Immature natural killer cell (primary cell): ENCODE measurements at regions not wholly inside any gene's neighbourhood (a gene's known extent, or its start where the extent isn't known, plus 50 kb on each side); places are given as distances from the start of the nearest gene placed in this dataset.
"Not testable (repeated sequence)": the region's sequence is repeated elsewhere in the genome, so short reads cannot be mapped to it uniquely, and the experiment has no call there.

Source experiments
- DNase-seq, 3 donors: peaks; one replicate each; pipeline ENCODE4 v3.0.0; 2022; ENCODE audit warnings: mixed read lengths in 1 of 3
- H3K27ac Mint-ChIP-seq, 6 donors: one replicate each; pipeline ENCODE4 v1.8.0; 2020; ENCODE audit warnings: mixed read lengths in 6 of 6, mild to moderate bottlenecking in 5 of 6, inconsistent platforms in 4 of 6, moderate library complexity in 3 of 6
- H3K27me3 Mint-ChIP-seq, 3 donors: one replicate each; pipeline ENCODE4 v1.8.0; 2020 to 2021; ENCODE audit warnings: low read depth in 3 of 3, mild to moderate bottlenecking in 3 of 3, mixed read lengths in 3 of 3, moderate library complexity in 3 of 3, inconsistent platforms in 1 of 3
- H3K36me3 Mint-ChIP-seq, 3 donors: one replicate each; pipeline ENCODE4 v1.8.0; 2020; ENCODE audit warnings: mixed read lengths in 3 of 3, inconsistent platforms in 2 of 3, mild to moderate bottlenecking in 2 of 3
- H3K4me1 Mint-ChIP-seq, 2 donors: one replicate each; pipeline ENCODE4 v1.8.0; 2020; ENCODE audit warnings: inconsistent platforms in 2 of 2, mild to moderate bottlenecking in 2 of 2, mixed read lengths in 2 of 2, moderate library complexity in 1 of 2
- H3K4me3 Mint-ChIP-seq, 5 donors: one replicate each; pipeline ENCODE4 v1.8.0; 2020; ENCODE audit warnings: mild to moderate bottlenecking in 5 of 5, mixed read lengths in 5 of 5, inconsistent platforms in 3 of 5, moderate library complexity in 3 of 5
- H3K9me3 Mint-ChIP-seq, 6 donors: one replicate each; pipeline ENCODE4 v1.8.0; 2020; ENCODE audit warnings: mild to moderate bottlenecking in 6 of 6, mixed read lengths in 6 of 6, inconsistent platforms in 4 of 6, moderate library complexity in 3 of 6

DNA sequence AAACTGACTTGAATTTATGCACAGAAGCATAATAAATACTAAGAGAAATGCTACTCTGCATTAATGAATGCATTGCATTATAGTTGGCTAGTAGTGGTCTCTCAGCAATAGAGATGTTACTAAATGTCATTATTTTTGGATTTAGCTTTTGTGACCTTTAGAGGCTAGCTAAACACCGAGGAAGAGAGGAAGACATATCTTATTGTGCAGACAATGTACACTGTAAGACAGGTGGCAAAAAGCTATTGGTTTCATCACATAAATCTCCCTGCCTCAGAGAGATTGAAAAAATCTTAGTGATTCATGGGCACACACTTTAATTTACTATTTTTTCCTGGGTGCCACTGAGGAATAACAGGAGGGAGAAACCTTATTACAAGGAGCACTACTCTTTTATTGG is 435.9 kb downstream of the TMEM232 start:
- Mint-ChIP-seq H3K9me3 (peaks cover 0 to 13% (median 2%) of the 10 kb centered on the region in 6 donors), H3K4me1 (no peaks in the 10 kb centered on the region), H3K4me3 (no peak overlapping the region), H3K36me3 (no peaks in the 10 kb centered on the region), H3K27me3 (peaks cover 0 to 2% (median 0%) of the 10 kb centered on the region in 3 donors), H3K27ac (no peak overlapping the region)
- DNase-seq = no peak

DNA sequence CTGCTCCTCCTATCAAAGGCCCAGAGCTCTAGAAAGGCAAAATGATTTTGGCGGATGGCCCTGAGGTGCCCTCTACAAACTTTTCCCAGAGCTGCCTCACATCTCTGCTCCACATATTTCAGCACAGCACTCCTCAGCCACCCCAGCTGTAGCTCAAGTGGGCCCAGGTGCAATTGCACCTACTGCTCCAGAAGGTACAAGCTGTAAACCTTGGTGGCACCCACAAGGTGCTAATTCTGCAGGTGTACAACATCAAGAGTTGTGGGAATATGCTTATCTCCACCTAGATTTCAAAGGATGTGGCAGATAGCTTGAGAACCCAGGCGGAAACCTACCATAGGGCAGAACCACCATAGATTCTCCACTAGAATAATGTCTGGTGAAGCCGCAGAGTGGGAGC is 432.2 kb downstream of the TMEM232 start:
- no peak overlapping the region for H3K27ac Mint-ChIP-seq
- H3K27me3 Mint-ChIP-seq = peaks cover 0 to 2% (median 0%) of the 10 kb centered on the region in 3 donors
- no peaks in the 10 kb centered on the region for H3K36me3 Mint-ChIP-seq
- H3K4me1 Mint-ChIP-seq = no peaks in the 10 kb centered on the region
- DNase-seq = no peak
- no peak overlapping the region for H3K4me3 Mint-ChIP-seq
- peaks cover 0 to 5% (median 0%) of the 10 kb centered on the region in 6 donors for H3K9me3 Mint-ChIP-seq

DNA sequence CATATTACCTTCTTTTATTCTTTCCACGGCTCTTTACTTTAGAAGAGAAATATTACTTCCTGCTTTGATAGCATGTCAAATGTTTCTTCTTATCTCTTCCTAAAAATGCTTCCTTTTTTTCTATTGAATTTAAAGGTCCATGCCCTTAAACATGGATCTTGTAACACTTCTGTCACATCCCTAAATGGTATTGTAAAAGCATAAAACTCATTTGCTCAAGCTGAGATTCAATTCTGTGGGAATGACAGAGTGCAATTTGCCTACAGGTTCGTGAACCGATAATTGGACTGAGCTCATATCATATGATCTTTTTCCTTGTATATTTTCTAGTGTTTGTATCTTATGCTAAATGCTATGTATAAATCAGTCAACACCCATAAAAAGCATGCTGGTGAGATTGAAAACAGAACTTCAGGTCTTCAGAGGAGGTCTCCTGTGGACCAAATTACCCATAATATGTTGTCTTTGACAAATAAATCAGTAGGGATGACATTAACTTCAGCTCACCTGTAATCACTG is 429.3 kb downstream of the TMEM232 start:
- DNase-seq = no peak
- Mint-ChIP-seq H3K4me1 (no peaks in the 10 kb centered on the region), H3K4me3 (no peak overlapping the region), H3K9me3 (peaks cover 0 to 8% (median 1%) of the 10 kb centered on the region in 6 donors), H3K27me3 (peaks cover 0 to 2% (median 0%) of the 10 kb centered on the region in 3 donors), H3K27ac (no peak overlapping the region), H3K36me3 (no peaks in the 10 kb centered on the region)

DNA sequence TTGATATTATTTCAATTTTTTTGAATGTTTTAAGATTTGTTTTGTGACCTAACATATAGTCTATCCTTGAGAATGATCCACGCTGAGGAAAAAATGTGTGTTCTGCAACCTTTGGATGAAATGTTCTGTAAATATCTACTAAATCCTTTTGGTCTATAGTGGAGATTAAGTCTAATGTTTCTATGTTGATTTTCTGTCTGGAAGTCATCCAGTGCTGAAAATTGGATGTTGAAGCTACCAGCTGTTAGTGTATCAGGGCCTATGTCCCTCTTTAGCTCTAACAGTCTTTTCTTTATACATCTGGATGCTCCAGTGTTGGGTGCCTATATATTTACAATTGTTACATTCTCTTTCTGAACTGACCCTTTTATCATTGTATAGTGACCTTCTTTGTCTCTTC is 422.3 kb downstream of the TMEM232 start:
- Mint-ChIP-seq H3K36me3 (no peaks in the 10 kb centered on the region), H3K27ac (no peak overlapping the region), H3K9me3 (peaks cover 5 to 36% (median 20%) of the 10 kb centered on the region in 6 donors), H3K4me3 (no peak overlapping the region), H3K4me1 (no peaks in the 10 kb centered on the region), H3K27me3 (no peaks in the 10 kb centered on the region)
- no peak for DNase-seq

DNA sequence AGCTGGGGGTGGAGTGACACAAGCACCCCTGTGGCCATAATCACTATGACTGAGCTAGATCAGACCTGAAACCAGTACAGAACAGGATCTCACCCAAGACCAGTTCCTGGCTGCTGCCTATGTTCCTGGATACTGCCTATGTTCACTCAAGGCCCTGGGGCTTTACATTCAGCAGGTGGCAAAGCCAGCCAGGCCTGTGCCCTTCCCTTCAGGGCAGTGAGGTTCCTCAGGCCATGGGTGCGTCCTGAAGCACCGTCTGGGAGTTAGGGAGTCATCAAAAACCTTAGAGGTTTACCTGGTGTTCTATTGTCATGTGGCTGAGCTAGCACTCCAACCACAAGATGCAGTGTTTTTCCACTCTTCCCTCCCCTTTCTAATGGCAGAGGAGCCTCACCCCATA is 419.8 kb downstream of the TMEM232 start:
- H3K36me3 Mint-ChIP-seq = no peaks in the 10 kb centered on the region
- no peak overlapping the region for H3K27ac Mint-ChIP-seq
- H3K4me1 Mint-ChIP-seq = no peaks in the 10 kb centered on the region
- H3K4me3 Mint-ChIP-seq = no peak overlapping the region
- peaks cover 0 to 2% (median 0%) of the 10 kb centered on the region in 3 donors for H3K27me3 Mint-ChIP-seq
- no peak for DNase-seq
- H3K9me3 Mint-ChIP-seq = peaks cover 5 to 43% (median 24%) of the 10 kb centered on the region in 6 donors

DNA sequence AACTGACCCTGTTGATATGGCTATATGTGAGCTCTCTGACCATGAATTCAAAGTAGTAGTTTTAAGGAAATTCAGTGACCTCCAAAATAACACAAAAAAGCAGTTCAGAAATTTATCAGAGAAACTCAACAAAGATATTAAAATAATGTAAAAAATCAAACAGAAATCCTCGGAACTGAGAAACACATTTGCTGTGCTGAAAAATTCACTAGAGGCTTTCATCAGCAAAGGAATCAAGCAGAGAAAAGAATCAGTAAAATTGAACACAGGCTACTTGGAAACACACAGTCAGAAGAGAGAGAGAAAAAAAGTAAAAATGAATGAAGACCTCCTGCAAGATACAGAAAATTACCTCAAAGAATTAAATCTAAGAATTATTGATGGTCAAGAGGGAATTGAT is 417.2 kb downstream of the TMEM232 start:
- H3K4me3 Mint-ChIP-seq = no peak overlapping the region

DNA sequence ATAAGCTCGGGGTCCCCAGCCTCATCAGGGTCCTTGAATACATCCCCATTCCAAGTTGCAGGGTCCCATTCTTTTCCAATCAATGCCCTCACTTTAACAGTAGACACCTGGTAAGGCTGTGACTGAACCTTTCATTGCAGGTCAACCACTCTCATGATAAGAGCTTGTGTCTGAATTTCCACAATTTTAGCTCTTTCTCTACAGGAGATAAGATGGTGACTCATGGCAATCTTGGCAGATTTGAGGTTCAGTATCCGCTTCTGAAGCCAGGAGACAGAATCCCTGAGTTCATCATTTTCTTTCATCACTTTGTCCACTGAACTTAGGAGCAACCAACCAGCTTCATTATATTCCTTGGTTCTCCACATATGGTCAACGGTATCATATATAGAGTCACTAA is 409.9 kb downstream of the TMEM232 start:
- H3K4me1 Mint-ChIP-seq, H3K36me3 Mint-ChIP-seq, H3K4me3 Mint-ChIP-seq, DNase-seq, H3K27me3 Mint-ChIP-seq, H3K27ac Mint-ChIP-seq: not testable (repeated sequence)
- peaks cover 0 to 12% (median 3%) of the 10 kb centered on the region in 6 donors for H3K9me3 Mint-ChIP-seq

More for the DNA sequence above, 417.2 kb downstream of the TMEM232 start:
- Mint-ChIP-seq H3K4me1 (no peaks in the 10 kb centered on the region), H3K9me3 (peaks cover 6 to 41% (median 24%) of the 10 kb centered on the region in 6 donors), H3K36me3 (no peaks in the 10 kb centered on the region), H3K27ac (no peak overlapping the region), H3K27me3 (peaks cover 0 to 2% (median 0%) of the 10 kb centered on the region in 3 donors)
- DNase-seq = no peak

- no peak overlapping the region for H3K4me3 Mint-ChIP-seq
- H3K27ac Mint-ChIP-seq = no peak overlapping the region
- H3K36me3 Mint-ChIP-seq = no peaks in the 10 kb centered on the region
- H3K27me3 Mint-ChIP-seq = no peaks in the 10 kb centered on the region
- DNase-seq = no peak
- H3K4me1 Mint-ChIP-seq = no peaks in the 10 kb centered on the region
- H3K9me3 Mint-ChIP-seq = peaks cover 0 to 5% (median 0%) of the 10 kb centered on the region in 6 donors
Measured at GRCh38 chr5:110321117-110321516, 405.4 kb downstream of the TMEM232 start.

- DNase-seq = no peak
- Mint-ChIP-seq H3K4me1 (no peaks in the 10 kb centered on the region), H3K27ac (no peak overlapping the region), H3K9me3 (peaks cover 0 to 2% (median 0%) of the 10 kb centered on the region in 6 donors), H3K36me3 (no peaks in the 10 kb centered on the region), H3K27me3 (no peaks in the 10 kb centered on the region), H3K4me3 (no peak overlapping the region)
Measured at GRCh38 chr5:110323357-110323756, 403.1 kb downstream of the TMEM232 start.

DNA sequence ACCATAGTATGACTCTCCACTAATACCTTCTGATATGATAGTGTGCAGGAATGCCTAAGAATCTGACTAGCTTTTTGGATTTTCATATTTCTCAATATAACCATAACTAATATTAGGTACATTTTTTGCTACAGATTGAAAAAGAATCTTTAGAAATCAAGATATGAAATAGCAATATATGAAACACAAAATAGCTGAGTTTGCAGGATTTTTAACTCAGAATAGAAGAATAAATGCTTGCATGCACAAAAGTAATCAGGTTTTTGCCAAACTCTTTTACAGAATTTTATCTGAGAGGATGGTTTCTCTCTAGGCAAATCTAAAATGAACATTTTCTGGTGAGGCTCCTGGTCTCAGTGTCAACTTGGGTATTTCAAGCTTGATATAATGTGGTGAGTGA is 402.6 kb downstream of the TMEM232 start:
- no peak overlapping the region for H3K27ac Mint-ChIP-seq
- no peaks in the 10 kb centered on the region for H3K36me3 Mint-ChIP-seq
- no peak for DNase-seq
- peaks cover 0 to 2% (median 0%) of the 10 kb centered on the region in 6 donors for H3K9me3 Mint-ChIP-seq
- H3K4me3 Mint-ChIP-seq = no peak overlapping the region
- no peaks in the 10 kb centered on the region for H3K27me3 Mint-ChIP-seq
- no peaks in the 10 kb centered on the region for H3K4me1 Mint-ChIP-seq

DNA sequence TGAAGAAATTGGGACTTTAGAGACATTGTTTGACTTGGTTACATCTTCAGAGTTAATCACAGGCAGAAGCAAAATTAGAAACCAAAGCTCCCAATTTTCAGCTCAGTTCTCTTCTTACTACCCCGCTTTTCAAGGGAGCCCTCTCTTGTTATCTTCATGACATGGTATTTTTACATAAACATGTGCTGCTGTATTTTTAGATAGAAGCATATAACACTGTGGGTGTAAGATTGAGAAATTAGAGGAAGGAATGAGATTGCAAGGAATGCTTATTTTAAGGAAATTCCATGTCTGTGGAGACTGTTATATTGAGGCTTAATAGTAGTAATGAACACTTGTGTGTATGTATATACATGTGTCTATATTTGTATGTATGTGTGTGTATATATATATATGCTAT is 401.6 kb downstream of the TMEM232 start:
- no peak overlapping the region for H3K27ac Mint-ChIP-seq

DNA sequence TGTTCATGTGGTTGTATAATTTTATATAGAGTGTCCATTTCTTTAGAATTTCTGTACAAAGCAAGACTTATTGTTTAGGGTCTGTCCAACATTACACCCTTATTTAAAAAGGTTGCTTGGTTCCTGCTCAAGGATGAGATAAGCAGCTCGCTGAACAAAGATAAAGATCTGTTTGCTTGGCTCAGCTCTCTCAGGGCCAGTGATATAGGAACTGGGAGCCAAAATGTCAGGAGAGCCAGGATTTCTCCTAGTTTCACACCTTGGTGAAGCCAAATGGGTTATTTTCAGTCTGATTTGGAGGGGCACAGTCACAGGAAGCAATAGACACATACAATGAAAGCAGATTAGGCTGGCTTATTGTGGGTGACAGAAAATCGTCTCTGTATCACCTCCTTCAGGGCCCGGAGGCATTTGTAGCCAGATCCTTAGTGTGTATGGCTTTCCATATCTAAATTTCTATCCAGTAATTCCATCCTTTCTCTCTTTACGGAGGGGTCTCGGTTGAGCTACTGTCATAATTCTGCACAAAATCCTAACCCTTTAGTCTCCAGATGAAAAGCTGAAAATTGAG is 396.4 kb downstream of the TMEM232 start:
- Mint-ChIP-seq H3K9me3 (peaks cover 0 to 8% (median 0%) of the 10 kb centered on the region in 6 donors), H3K36me3 (no peaks in the 10 kb centered on the region), H3K27ac (no peak overlapping the region), H3K4me3 (no peak overlapping the region), H3K27me3 (peaks cover 0 to 2% (median under 1%) of the 10 kb centered on the region in 3 donors), H3K4me1 (no peaks in the 10 kb centered on the region)
- DNase-seq = no peak

More for the DNA sequence above, 401.6 kb downstream of the TMEM232 start:
- H3K4me3 Mint-ChIP-seq = no peak overlapping the region
- no peak for DNase-seq
- H3K4me1 Mint-ChIP-seq = no peaks in the 10 kb centered on the region
- peaks cover 0 to 2% (median 0%) of the 10 kb centered on the region in 6 donors for H3K9me3 Mint-ChIP-seq
- no peaks in the 10 kb centered on the region for H3K36me3 Mint-ChIP-seq
- H3K27me3 Mint-ChIP-seq = no peaks in the 10 kb centered on the region

DNA sequence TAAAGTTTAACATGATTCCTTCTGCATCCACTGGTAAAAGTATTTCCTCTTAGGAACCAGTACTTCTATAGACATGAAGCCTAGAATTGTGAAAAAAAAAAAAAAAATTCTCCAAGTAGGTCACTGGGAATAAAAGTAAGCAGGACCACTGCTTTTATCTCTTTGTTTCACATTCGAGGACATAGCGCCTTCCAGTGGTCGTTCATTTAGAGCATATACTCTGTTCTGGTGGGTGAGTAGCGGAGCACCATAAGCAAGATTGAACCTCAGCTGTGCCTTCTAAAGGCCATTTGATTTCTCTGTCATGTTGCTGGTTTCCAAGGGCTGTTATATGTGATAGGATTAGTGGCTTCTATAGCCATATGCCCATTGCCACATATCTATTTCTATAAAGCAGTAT is 393.1 kb downstream of the TMEM232 start:
- Mint-ChIP-seq H3K4me3 (no peak overlapping the region), H3K9me3 (peaks cover 0 to 8% (median 0%) of the 10 kb centered on the region in 6 donors), H3K27ac (no peak overlapping the region), H3K27me3 (peaks cover 2 to 8% (median 2%) of the 10 kb centered on the region in 3 donors), H3K36me3 (no peaks in the 10 kb centered on the region), H3K4me1 (no peaks in the 10 kb centered on the region)
- no peak for DNase-seq

GRCh38 chr5:110335361-110336066 is 391.0 kb downstream of the TMEM232 start:
- H3K9me3 Mint-ChIP-seq = peaks cover 0 to 6% (median 0%) of the 10 kb centered on the region in 6 donors
- no peak overlapping the region for H3K27ac Mint-ChIP-seq
- H3K27me3 Mint-ChIP-seq = peaks cover 2 to 8% (median 2%) of the 10 kb centered on the region in 3 donors
- no peaks in the 10 kb centered on the region for H3K4me1 Mint-ChIP-seq
- no peak overlapping the region for H3K4me3 Mint-ChIP-seq
- DNase-seq = no peak
- no peaks in the 10 kb centered on the region for H3K36me3 Mint-ChIP-seq
